Germinal center (tissue), 1 donor: ENCODE measurements at regions not wholly inside any gene's neighbourhood (a gene's known extent, or its start where the extent isn't known, plus 50 kb on each side); places are given as distances from the start of the nearest gene placed in this dataset.

ENCODE experiments used
- DNase-seq: peaks from one replicate; pipeline ENCODE4 v3.0.0; 2012; ENCODE audit warnings: mixed read lengths, low spot score

DNA sequence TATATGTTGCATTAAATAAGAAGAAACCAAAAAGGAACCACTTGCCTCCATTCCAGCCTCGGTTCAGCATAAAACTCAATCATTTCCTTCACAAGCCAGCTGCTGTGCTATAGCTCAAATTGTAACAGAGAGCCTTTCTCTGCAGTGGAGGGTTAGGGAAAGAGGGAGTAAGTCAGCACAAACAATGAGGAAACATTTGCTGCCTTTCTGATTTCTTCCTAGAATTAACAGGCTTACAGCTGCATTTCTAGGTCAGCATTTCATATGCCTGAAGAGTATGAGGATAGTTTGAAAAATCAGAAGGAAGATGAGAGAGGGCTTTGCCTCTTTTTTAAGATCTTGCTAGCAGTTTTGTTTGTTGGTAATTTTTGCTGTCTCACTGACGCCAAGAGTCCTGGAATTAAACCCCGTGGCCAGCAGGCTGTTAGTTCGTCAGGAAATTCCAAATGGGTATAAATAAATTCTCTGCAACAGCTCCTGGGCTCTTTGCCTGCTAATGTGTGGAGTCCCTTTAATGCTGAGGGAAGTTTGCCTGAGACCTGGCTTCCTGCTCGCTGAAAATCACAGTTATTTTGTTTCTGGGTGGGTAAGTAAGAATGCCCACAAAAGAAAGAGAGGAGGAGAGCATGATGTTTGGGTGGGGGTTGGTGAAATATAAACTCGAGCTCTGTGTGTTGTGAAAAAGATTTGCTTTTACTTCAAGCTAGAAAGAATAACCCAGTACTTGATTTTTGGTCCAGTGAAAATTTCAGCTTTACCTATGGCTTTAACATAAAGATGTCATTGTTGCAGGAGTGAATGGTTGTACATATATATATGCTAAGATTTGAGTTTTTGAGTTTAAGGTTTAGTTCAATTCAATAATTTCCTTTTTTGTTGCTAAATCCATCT is 148.1 kb upstream of the DMRT1 start:
- DNase-seq = no peak

DNA sequence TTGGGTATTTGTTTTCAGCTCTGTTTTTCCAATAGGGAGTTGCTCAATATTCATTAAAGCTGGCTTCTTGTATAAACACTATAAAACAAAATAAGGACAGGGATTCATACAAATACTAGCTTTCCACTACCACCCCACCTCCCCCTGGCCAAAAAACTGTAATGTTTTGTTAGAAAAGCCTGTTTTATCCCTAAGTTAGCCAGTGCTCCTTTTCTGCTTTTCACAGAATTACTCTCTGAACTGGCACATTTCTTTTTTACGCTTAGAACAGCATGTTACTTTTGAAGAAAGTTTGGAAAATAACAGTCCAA is 147.4 kb upstream of the DMRT1 start:
- DNase-seq = no peak

DNA sequence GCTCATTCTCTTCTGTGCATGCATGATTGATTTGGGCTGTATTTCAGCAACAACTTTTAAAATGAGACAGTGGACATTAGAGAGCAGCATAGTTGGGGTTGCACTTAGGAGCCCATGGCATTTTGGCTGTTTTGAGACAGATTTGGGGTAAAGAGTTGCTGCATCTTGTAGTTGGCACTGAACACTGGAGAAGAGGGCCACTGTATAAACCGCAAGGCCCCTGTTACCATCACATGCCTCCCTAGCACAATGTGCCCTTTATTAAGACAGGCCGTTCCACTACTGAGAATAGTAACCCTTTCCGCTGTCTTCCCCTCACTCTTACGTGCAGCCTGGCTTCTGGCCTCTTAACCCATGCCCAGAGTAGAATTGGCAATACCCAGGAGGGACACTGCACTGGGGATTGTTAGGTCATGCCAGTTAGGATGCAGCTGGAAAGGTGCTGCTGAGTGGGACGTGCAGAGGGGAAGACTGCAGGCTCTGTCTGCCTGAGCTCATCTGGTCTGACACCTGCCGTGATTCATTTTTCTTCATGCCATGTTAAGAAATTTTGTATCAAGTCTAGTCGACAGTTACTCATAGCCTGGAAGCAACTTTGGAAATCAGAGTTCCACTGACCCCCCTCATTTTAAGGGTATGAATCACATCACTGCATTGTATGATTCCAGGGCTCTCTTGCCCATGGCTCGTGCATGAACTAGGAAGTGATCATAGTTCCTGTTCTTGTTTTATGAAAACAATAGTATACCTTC is 146.9 kb upstream of the DMRT1 start:
- DNase-seq = no peak

DNA sequence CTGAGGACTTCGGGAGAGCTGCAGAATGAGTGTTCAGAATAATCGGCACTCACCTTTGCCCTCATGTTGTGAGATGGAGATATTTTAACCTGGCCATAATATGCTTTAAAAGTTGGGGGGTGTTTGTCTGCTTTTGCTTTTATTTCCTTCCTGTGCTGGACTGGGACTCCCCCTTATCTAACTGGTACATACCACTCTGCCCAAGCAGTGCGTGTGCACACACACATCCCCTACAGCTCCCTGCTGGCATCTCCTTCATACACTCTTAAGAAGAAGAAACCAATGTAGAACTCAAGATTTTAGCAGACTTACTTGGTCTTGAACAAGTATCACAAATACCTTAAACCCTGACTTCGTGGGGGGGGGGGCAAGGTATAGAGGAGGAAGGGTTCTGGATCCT is 146.2 kb upstream of the DMRT1 start:
- DNase-seq = no peak

DNA sequence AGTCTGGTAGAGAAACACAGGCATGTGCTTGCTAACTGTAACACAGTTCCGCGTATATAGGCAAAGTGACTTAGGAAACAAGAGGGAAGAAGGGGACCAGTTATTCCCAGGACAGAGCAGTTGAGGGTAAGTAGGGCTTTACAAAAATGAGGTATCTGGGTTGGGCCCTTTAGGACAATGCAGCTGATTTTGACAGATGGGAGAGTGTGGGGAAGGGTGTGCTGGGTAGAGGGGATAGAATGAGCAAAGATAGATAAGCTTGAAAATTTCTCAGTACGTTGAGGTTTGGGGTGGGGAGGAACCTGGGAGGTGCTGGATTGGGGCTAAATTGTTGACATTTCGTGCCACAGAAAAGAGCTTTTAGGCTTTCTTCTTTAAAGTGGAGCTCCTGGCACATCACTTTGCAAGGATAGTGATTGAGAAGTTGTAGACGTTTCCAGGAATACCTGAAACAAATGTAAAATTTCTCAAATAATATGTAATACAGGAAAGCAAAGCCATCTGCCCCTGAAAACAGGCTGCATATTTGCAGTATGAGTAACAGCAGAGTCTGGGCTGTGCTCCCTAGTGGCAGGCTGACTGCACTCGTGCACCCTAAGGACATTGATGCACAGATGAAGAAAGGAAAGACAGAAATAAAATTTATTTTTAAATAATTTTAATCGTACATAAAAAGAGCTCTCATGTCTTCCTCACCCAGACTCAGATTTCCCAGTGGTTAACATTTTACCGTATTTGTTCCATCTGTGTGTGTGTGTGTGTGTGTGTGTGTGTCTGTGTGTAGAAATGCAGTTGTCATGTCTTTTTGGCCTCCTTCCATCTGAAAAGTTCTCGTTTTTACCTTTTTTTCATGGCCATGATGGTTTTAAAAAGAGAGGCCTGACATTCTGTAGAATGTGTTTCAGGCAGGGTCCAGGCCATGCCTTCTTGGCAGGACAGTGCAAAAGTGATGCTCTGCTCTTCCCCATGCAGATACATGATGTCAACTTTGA is 144.9 kb upstream of the DMRT1 start:
- no peak for DNase-seq

DNA sequence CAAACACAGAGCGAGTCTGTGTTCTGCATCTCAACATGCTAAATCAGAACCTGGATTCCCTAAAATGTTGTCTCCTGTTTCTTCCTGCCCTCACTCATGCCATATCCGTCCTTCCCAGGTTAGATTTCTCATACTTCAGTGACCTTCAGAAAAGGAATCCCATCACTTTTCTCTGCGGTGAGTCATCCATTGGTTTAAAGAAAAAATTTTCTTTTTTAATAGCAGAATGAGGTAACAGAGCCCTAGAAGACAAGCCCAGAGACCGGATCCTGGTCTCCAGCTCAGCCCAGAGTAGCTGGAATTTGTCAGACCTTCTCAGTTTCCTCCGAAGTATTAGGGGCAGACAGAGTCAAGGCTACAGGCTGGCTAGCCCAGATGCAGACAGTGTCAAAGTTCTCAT is 143.2 kb upstream of the DMRT1 start:
- no peak for DNase-seq

DNA sequence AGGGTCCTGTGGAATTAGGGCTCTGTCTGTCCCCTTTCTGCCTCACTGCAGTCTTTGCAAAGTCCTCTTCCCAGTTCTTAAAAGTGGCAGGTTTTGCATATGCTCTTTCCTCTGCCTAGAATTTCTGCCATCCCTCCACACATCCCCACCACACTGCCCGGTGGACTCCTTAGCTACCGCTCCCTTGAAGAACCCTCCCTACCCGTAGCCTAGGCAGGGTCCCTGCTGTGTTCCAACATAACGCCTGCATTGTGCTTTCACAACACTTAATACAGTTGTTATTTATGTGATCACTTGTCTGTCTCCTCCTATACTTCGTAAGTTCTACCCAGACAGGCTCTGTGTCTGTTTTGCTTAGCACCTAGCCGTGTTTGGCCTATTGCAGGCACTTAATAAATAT is 142.5 kb upstream of the DMRT1 start:
- DNase-seq = no peak

DNA sequence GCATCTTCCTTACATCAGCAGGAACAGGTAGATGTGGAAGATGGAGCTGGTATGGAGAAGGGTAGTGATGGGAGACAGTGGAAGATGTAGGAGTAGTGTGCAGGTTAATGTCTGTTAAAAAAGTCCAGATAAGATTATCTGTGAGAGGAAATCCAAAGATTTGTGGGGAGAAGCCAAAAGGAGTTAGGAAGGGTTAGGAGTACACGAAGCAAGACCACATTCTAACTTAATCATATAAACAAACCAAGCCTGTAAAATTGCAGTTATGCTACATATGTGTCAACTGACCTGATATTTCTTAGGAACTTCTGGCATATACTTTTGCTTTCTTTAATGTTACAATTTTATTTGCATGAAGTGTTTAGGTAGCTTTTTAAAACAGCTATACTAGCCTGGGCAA is 142.1 kb upstream of the DMRT1 start:
- no peak for DNase-seq

DNA sequence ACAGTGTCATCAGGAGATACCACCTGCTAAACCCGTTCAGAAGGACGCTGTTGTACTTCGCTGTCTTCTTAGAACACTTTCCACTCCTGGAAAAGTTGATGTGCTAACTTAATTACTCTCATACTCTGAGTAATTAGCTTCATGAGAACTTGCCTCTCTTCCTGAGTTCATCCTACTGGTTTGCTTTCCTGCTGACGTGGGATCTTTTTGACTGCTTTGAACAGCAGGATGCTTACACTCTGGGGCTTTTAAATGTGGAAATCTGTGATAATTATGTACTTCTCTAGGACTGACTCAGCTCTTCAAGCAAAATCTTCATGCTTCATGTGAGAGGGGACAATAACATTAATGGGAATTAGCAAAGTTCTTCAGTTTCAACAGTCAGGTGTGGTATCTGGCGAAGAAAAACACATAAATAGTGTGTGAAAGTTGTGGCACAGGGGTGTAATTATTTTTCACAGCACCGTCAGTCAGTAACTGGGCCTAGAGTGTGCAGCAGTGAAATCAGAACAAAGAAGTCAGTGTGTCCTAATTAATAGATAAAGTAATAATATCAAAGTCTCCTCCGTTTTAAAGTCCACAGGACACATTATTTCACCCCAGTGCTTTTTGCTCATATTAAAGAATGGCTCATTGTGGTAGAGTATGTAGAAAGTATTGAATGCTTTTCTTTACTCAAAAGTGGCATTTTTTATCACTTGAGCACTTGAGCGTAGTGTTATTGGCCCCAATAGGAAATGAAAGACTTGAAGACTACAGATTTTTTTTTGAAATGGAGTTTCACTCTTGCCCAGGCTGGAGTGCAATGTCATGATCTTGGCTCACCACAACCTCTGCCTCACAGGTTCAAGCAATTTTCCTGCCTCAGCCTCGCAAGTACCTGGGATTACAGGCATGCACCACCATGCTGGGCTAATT is 140.9 kb upstream of the DMRT1 start:
- DNase-seq = no peak

DNA sequence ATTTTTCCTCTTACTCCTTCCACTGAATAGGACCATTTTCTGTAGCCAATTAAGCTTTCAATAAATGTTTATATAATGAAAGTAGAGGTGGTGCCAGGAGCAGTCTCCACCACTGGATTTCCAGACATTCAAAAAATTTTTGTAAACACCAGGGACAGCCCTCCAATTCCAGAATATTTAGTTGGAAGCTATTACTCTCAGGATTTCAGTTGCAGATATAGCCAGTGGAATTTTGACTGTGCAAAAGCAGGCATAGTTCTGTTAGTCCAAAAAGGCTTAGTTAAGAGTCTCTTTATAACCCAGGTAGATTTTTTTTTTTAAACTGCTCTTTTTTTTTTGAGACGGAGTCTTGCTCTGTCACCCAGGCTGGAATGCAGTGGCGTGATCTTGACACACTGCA is 138.1 kb upstream of the DMRT1 start:
- no peak for DNase-seq

DNA sequence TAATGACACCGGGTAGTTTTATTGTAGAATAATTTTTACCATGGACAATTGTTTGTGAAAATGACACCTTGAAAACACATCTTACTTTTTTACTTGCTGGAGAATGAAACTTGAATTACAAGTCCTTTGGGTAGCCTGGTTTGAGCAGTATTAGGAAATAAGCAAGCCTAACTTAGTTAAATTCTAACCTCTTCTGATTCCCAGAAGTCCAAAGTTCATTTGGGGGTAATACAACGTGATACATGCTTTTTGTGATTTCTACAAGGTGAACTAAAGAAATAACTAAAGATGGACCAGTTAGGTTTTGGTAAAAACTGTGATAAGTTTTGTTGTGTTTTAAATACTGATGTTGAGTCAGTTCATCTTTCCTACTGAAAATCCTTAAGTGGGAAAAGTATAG is 135.4 kb upstream of the DMRT1 start:
- no peak for DNase-seq

DNA sequence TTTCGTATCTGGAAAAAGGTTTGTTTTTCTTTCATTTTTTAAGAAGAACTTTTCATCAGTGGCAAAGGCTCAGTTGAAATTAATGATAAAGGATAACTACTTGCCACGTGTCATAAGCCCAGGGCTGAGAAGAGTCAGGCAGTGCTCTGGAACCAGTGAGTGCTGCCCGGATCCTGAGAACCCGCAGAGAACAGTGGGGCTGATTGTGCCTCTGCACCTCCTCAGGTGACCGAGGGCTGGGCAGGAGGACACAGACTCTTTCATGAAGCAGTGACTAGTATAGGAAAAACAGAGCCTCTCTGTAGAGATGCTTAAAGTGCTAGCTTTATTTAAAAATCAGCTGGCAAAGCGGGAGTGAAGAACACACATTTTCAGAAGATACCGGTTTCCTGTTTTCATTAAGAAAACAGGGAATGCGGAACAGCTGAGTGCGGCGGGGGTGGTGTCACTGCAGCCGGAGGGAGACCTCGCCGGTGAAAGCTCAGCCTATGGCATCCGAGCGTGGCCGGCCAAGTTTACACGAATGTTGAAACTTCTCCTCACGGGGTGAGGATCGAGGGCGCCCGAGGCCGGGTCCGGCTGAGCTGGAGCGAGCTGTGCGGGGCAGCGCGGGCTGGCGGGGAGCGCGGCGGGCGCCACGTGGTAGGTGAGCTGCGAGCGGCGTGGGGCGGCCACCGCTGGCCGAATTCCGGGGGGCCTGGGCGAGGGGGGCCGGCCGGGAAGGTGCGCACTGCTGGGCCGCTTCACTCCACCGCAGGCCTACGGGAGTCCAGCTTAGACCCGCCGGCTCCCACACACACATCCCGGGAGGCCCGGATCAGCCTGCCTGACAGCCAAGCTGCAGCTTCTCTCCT is 134.7 kb upstream of the DMRT1 start:
- peak; percentile 39 for DNase-seq

DNA sequence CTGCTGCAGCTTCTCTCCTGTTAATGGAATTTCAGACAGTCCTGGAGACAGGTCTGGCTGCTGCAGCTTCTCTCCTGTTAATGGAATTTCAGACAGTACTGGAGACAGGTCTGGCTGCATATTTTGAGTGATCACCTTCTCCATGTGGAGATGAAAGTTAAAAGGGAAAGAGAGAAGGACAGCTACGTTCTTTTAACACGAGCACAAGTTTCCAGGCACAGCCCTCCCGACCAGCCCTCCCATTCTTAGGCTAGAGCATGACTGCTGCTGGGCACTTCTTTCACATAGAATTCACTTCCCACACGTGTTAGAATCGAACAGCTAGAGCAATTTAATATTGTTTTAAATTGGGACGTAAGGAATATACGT is 133.3 kb upstream of the DMRT1 start:
- no peak for DNase-seq

DNA sequence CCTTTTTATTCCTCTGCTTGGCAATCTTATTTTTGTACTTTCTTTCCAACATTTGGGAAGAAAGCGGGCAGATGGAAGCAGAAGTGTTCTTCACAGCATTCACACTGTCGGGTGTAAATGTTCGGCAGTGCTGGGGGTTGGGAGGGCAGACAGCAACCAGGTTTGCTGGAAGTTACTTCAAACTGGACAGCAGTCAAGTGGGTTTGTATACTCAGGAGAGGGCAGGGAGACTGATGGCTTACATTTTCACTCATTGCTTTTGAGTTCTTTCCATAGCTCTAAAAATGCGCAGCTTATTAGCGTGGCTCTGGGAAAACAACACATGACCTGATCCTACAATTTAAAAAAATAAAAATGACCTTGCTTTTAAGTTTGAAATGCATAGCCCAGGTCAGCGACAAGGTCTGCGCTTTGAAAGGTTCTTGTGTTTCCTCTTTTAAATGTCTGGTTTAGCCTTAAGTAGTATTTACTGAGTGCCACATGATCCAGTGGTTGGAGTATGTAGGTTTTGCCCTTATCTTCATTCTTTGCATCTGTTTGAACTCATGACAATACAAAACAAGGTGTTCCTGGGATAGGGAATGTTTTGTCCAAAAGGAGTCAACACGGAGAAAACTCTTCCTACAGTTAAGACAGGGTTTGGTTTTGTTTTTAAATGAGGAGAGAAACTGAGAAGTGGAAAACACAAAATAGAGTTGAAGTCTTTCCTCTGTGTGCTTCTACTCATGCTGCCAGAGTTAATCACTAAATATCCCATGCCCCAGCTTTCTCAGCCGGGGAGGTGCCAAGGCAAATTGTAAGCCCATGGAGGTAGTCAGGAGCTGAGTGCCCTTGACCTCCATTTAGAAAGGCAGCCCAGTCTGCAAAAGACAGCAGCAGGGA is 132.7 kb upstream of the DMRT1 start:
- DNase-seq = no peak

DNA sequence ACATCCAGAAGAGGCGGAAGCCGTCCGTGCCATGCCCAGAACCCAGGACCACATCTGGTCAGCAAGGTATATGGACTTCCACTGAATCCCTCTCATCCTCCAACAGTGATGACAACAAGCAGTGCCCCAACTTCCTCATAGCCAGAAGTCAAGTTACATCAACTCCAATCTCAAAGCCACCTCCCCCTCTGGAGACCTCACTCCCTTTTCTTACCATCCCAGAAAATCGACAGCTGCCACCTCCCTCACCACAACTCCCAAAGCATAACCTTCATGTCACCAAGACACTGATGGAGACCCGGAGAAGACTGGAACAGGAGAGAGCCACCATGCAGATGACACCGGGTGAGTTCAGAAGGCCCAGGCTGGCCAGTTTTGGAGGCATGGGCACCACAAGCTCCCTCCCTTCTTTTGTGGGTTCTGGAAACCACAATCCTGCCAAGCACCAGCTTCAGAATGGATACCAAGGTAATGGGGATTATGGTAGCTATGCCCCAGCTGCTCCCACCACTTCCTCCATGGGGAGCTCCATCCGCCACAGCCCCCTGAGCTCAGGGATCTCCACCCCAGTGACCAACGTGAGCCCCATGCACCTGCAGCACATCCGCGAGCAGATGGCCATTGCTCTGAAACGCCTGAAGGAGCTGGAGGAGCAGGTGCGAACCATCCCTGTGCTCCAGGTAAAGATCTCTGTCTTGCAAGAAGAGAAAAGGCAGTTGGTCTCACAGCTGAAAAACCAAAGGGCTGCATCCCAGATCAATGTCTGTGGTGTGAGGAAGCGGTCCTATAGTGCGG is 130.3 kb upstream of the DMRT1 start:
- peak; percentile 23 for DNase-seq

DNA sequence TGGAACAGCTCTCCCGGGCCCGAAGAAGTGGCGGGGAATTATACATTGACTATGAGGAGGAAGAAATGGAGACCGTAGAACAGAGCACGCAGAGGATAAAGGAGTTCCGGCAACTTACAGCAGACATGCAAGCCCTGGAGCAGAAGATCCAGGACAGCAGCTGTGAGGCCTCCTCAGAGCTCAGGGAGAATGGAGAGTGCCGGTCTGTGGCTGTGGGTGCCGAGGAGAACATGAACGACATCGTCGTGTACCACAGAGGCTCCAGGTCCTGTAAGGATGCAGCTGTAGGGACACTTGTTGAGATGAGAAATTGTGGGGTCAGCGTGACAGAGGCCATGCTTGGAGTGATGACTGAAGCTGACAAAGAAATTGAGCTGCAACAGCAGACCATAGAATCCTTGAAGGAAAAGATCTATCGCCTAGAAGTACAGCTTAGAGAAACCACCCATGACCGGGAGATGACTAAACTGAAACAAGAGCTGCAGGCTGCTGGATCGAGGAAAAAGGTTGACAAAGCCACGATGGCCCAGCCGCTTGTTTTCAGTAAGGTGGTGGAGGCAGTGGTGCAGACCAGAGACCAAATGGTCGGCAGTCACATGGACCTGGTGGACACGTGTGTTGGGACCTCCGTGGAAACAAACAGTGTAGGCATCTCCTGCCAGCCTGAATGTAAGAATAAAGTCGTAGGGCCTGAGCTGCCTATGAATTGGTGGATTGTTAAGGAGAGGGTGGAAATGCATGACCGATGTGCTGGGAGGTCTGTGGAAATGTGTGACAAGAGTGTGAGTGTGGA is 129.5 kb upstream of the DMRT1 start:
- DNase-seq = no peak

DNA sequence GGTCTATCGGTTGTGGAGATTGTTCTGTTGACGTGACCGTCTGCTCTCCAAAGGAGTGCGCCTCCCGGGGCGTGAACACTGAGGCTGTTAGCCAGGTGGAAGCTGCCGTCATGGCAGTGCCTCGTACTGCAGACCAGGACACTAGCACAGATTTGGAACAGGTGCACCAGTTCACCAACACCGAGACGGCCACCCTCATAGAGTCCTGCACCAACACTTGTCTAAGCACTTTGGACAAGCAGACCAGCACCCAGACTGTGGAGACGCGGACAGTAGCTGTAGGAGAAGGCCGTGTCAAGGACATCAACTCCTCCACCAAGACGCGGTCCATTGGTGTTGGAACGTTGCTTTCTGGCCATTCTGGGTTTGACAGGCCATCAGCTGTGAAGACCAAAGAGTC is 128.9 kb upstream of the DMRT1 start:
- no peak for DNase-seq

DNA sequence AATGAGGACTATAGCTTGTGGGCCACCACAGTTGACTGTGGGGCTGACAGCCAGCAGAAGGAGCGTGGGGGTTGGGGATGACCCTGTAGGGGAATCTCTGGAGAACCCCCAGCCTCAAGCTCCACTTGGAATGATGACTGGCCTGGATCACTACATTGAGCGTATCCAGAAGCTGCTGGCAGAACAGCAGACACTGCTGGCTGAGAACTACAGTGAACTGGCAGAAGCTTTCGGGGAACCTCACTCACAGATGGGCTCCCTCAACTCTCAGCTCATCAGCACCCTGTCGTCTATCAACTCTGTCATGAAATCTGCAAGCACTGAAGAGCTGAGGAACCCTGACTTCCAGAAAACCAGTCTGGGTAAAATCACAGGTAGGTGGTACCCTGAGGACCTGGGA is 128.4 kb upstream of the DMRT1 start:
- DNase-seq = no peak
